Hepatocyte (in vitro differentiated cells): ENCODE measurements at regions not wholly inside any gene's neighbourhood (a gene's known extent, or its start where the extent isn't known, plus 50 kb on each side); places are given as distances from the start of the nearest gene placed in this dataset.

Experiments used
- DNase-seq: peaks from one replicate; pipeline ENCODE4 v3.0.0-alpha.2; 2016; ENCODE audit warnings: low spot score
- H2AFZ ChIP-seq: fragments of 200-600 bp; sonication (generic); 2 replicates; pipeline ENCODE4 v1.6.0; 2016; ENCODE audit warnings: antibody characterized with exemption, mild to moderate bottlenecking
- H3K27ac ChIP-seq: fragments of 200-600 bp; sonication (generic); 2 replicates; pipeline ENCODE4 v1.5.1; 2016; ENCODE audit warnings: mild to moderate bottlenecking
- H3K27me3 ChIP-seq: fragments of 200-600 bp; sonication (generic); 2 replicates; pipeline ENCODE4 v1.6.1; 2016
- H3K36me3 ChIP-seq: fragments of 200-600 bp; sonication (generic); replicated peaks from 2 replicates; pipeline ENCODE4 v1.5.1; 2016; ENCODE audit warnings: low read depth; ENCODE audit not compliant: insufficient read depth
- H3K4me1 ChIP-seq: fragments of 200-600 bp; sonication (generic); 2 replicates; pipeline ENCODE4 v1.5.1; 2016; ENCODE audit warnings: mild to moderate bottlenecking, moderate library complexity; ENCODE audit not compliant: insufficient read depth
- H3K4me2 ChIP-seq: fragments of 200-600 bp; sonication (generic); 2 replicates; pipeline ENCODE4 v1.6.0; 2016
- H3K4me3 ChIP-seq: fragments of 200-600 bp; sonication (generic); 2 replicates; pipeline ENCODE4 v1.5.1; 2016; ENCODE audit warnings: mild to moderate bottlenecking
- H3K79me2 ChIP-seq: fragments of 200-600 bp; sonication (generic); 2 replicates; pipeline ENCODE4 v1.6.0; 2017; ENCODE audit warnings: mild to moderate bottlenecking
- H3K9me2 ChIP-seq: fragments of 200-600 bp; sonication (generic); replicated peaks from 2 replicates; pipeline ENCODE4 v1.6.0; 2017; ENCODE audit warnings: mild to moderate bottlenecking; ENCODE audit not compliant: insufficient read depth
- H3K9me3 ChIP-seq: fragments of 200-600 bp; sonication (generic); 2 replicates; pipeline ENCODE4 v1.5.1; 2016; ENCODE audit warnings: low read depth, mild to moderate bottlenecking
- H4K20me1 ChIP-seq: fragments of 200-600 bp; sonication (generic); 2 replicates; pipeline ENCODE4 v1.6.0; 2016; ENCODE audit warnings: mild to moderate bottlenecking; ENCODE audit not compliant: insufficient read depth, poor library complexity, severe bottlenecking
- EZH2 ChIP-seq: fragments of 200-600 bp; sonication (generic); IDR thresholded peaks from 2 replicates; pipeline ENCODE4 v1.6.1; 2016; ENCODE audit warnings: antibody characterized with exemption, mild to moderate bottlenecking, borderline replicate concordance
- EZH2phosphoT487 ChIP-seq: fragments of 200-600 bp; sonication (generic); IDR thresholded peaks from one replicate; pipeline ENCODE4 v1.6.1; 2018; ENCODE audit warnings: antibody characterized with exemption, mild to moderate bottlenecking, low read depth, moderate library complexity; ENCODE audit not compliant: unreplicated experiment, severe bottlenecking
- whole genome bisulfite sequencing: methylation state at CpG from one replicate; pipeline ENCODE4 v1.1.6; 2016; ENCODE audit warnings: low lambda C conversion rate; ENCODE audit errors: missing lambda C conversion rate; 5-methylcytosine and 5-hydroxymethylcytosine counted together
- TF ChIP-seq, protein P1 (sequence below): fragments of 200-600 bp; sonication (generic); IDR thresholded peaks from 2 replicates; pipeline ENCODE4 v1.5.1; 2016; ENCODE audit warnings: antibody characterized with exemption, mild to moderate bottlenecking; ENCODE audit not compliant: poor library complexity

DNA sequence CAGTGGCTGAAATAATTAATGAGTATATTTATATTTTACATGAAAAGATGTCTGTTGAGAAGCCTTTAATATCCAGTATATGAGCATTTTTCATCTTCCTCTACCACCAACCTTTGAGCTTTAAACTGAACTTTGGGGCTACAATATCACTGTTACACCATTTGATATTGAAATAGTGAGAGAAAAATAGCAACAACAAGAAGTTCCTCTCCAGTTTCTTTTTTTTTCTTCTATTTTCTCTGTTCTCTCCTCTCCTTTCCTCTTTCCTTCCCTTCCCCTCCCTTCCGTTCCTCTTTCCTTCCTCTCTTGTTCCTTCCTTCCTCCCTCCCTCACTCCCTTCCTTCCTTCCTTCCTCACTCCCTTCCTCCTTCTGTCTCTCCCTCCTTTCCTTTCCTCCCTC, 1591.4 kb downstream of the PLA2G4A start:
- Histone ChIP-seq H3K4me3 (no peak overlapping the region), H4K20me1 (no peaks in the 10 kb centered on the region), H2AFZ (no peak overlapping the region), H3K4me2 (no peak overlapping the region), H3K27ac (no peak overlapping the region), H3K36me3 (no peaks in the 10 kb centered on the region), H3K9me2 (no peaks in the 10 kb centered on the region), H3K4me1 (no peaks in the 10 kb centered on the region), H3K9me3 (no peaks in the 10 kb centered on the region), H3K79me2 (no peaks in the 10 kb centered on the region), H3K27me3 (no peaks in the 10 kb centered on the region)
- no CpG with 5 or more reads among the region's 1 CpG for WGBS
- no peak for TF ChIP-seq EZH2
- TF ChIP-seq, protein P1, sequence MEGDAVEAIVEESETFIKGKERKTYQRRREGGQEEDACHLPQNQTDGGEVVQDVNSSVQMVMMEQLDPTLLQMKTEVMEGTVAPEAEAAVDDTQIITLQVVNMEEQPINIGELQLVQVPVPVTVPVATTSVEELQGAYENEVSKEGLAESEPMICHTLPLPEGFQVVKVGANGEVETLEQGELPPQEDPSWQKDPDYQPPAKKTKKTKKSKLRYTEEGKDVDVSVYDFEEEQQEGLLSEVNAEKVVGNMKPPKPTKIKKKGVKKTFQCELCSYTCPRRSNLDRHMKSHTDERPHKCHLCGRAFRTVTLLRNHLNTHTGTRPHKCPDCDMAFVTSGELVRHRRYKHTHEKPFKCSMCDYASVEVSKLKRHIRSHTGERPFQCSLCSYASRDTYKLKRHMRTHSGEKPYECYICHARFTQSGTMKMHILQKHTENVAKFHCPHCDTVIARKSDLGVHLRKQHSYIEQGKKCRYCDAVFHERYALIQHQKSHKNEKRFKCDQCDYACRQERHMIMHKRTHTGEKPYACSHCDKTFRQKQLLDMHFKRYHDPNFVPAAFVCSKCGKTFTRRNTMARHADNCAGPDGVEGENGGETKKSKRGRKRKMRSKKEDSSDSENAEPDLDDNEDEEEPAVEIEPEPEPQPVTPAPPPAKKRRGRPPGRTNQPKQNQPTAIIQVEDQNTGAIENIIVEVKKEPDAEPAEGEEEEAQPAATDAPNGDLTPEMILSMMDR: no peak
- TF ChIP-seq EZH2phosphoT487: no peak
- no peak for DNase-seq

- WGBS: 92% methylated on average over 1 of the region's 1 CpG
- Histone ChIP-seq H3K4me1 (no peaks in the 10 kb centered on the region), H3K4me2 (no peak overlapping the region), H3K4me3 (no peak overlapping the region), H3K36me3 (no peaks in the 10 kb centered on the region), H3K27ac (no peak overlapping the region), H4K20me1 (no peaks in the 10 kb centered on the region), H3K79me2 (no peaks in the 10 kb centered on the region), H3K9me3 (no peaks in the 10 kb centered on the region), H3K27me3 (no peaks in the 10 kb centered on the region), H2AFZ (no peak overlapping the region), H3K9me2 (no peaks in the 10 kb centered on the region)
- TF ChIP-seq, protein P1: no peak
- no peak for TF ChIP-seq EZH2phosphoT487
- no peak for TF ChIP-seq EZH2
- no peak for DNase-seq
Observed at GRCh38 chr1:188423073-188423472, 1594.3 kb downstream of the PLA2G4A start.

DNA sequence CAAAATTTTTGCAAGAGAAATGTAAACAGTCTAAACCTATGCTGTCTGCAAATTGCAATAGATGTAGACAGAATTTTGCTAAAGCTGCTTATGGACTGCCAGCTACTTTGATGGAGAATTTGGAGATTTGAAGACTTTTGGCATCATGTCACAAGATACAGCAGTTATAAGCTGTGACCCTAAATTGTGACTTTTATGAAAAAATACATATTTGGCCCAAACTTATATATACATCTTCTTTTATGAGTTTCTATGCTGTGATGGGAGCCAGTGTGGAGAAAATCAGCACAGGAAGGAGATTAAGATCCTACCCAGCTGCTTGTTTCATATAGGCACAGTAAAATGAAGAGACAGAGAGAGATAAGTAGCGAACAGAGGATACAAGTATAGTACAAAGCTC, 1595.4 kb downstream of the PLA2G4A start:
- Histone ChIP-seq H3K27me3 (no peaks in the 10 kb centered on the region), H2AFZ (no peak overlapping the region), H3K9me2 (no peaks in the 10 kb centered on the region), H3K36me3 (no peaks in the 10 kb centered on the region), H3K4me3 (no peak overlapping the region), H3K4me2 (no peak overlapping the region), H3K79me2 (no peaks in the 10 kb centered on the region), H3K4me1 (no peaks in the 10 kb centered on the region), H3K9me3 (no peaks in the 10 kb centered on the region), H4K20me1 (no peaks in the 10 kb centered on the region), H3K27ac (no peak overlapping the region)
- no peak for DNase-seq
- 88% methylated on average over 1 of the region's 1 CpG for WGBS
- TF ChIP-seq EZH2phosphoT487: no peak
- TF ChIP-seq, protein P1: no peak
- TF ChIP-seq EZH2: no peak

- DNase-seq: no peak
- H2AFZ ChIP-seq: no peak overlapping the region
- no peak overlapping the region for H3K4me2 ChIP-seq
Observed at GRCh38 chr1:188425687-188426086, 1596.9 kb downstream of the PLA2G4A start.

More at GRCh38 chr1:188425687-188426086, 1596.9 kb downstream of the PLA2G4A start:
- no peak for TF ChIP-seq EZH2
- TF ChIP-seq, protein P1: no peak
- no peak for TF ChIP-seq EZH2phosphoT487
- Histone ChIP-seq H3K36me3 (no peaks in the 10 kb centered on the region), H3K27ac (no peak overlapping the region), H3K4me1 (no peaks in the 10 kb centered on the region), H3K79me2 (no peaks in the 10 kb centered on the region), H3K9me3 (no peaks in the 10 kb centered on the region), H4K20me1 (no peaks in the 10 kb centered on the region), H3K4me3 (no peak overlapping the region), H3K27me3 (no peaks in the 10 kb centered on the region), H3K9me2 (no peaks in the 10 kb centered on the region)
- 60% methylated on average over 4 of the region's 4 CpGs for WGBS
